ENCODE measurements at regions not wholly inside any gene's neighbourhood (a gene's known extent, or its start where the extent isn't known, plus 50 kb on each side); places are given as distances from the start of the nearest gene placed in this dataset.

GRCh38 chrX:42129022-42129940 is 205.9 kb upstream of the CASK start:
- no peaks in the 10 kb centered on the region for H3K36me3 ChIP-seq (ENCODE audit: control insufficient read depth, insufficient read depth, low read length)
- no peak overlapping the region for H3K4me3 ChIP-seq (ENCODE audit: low read depth, low read length)
- no peak for TF ChIP-seq CTCF (IDR thresholded peaks at IDR 0.05; ENCODE audit: insufficient read depth, low read depth, low read length)
- ChIA-PET CTCF (no interaction called here), POLR2A (no interaction called here)
- no peaks in the 10 kb centered on the region for H3K27me3 ChIP-seq (ENCODE audit: control insufficient read depth, insufficient read depth, low read length)
- no peak for DNase-seq (ENCODE audit: low read depth)

GRCh38 chrX:42128587-42128986 is 205.2 kb upstream of the CASK start:
- Histone ChIP-seq H3K36me3 (ENCODE audit: control insufficient read depth, insufficient read depth, low read length) (no peaks in the 10 kb centered on the region), H3K4me3 (ENCODE audit: low read depth, low read length) (no peak overlapping the region), H3K27me3 (ENCODE audit: control insufficient read depth, insufficient read depth, low read length) (no peaks in the 10 kb centered on the region)
- CTCF ChIA-PET = no interaction called here
- TF ChIP-seq CTCF (IDR thresholded peaks at IDR 0.05; ENCODE audit: insufficient read depth, low read depth, low read length) = no peak
- no peak for DNase-seq (ENCODE audit: low read depth)
- POLR2A ChIA-PET = no interaction called here

- no peak overlapping the region for H3K4me3 ChIP-seq (ENCODE audit: low read depth, low read length)
- TF ChIP-seq CTCF (IDR thresholded peaks at IDR 0.05; ENCODE audit: insufficient read depth, low read depth, low read length) = no peak
- ChIA-PET POLR2A (no interaction called here), CTCF (interaction anchor here (0.6 kb wide), 1 partner anchor 14 kb away, joined by 3 read pairs; no protein-coding TSS in a partner anchor)
- H3K36me3 ChIP-seq (ENCODE audit: control insufficient read depth, insufficient read depth, low read length) = no peaks in the 10 kb centered on the region
- DNase-seq (ENCODE audit: low read depth) = no peak
- H3K27me3 ChIP-seq (ENCODE audit: control insufficient read depth, insufficient read depth, low read length) = no peaks in the 10 kb centered on the region
Measured at GRCh38 chrX:42128020-42128419, 204.7 kb upstream of the CASK start.

GRCh38 chrX:42127563-42127962 is 204.2 kb upstream of the CASK start:
- POLR2A ChIA-PET = no interaction called here
- TF ChIP-seq CTCF (IDR thresholded peaks at IDR 0.05; ENCODE audit: insufficient read depth, low read depth, low read length) = no peak
- no peak for DNase-seq (ENCODE audit: low read depth)
- CTCF ChIA-PET = interaction anchor here (0.6 kb wide), 1 partner anchor 15 kb away, joined by 3 read pairs; no protein-coding TSS in a partner anchor
- H3K4me3 ChIP-seq (ENCODE audit: low read depth, low read length) = no peak overlapping the region
- no peaks in the 10 kb centered on the region for H3K27me3 ChIP-seq (ENCODE audit: control insufficient read depth, insufficient read depth, low read length)
- H3K36me3 ChIP-seq (ENCODE audit: control insufficient read depth, insufficient read depth, low read length) = no peaks in the 10 kb centered on the region

GRCh38 chrX:42123369-42123768 is 200.0 kb upstream of the CASK start:
- DNase-seq (ENCODE audit: low read depth) = no peak
- Histone ChIP-seq H3K4me3 (ENCODE audit: low read depth, low read length) (no peak overlapping the region), H3K27me3 (ENCODE audit: control insufficient read depth, insufficient read depth, low read length) (no peaks in the 10 kb centered on the region), H3K36me3 (ENCODE audit: control insufficient read depth, insufficient read depth, low read length) (no peaks in the 10 kb centered on the region)
- CTCF ChIA-PET = no interaction called here
- no peak for TF ChIP-seq CTCF (IDR thresholded peaks at IDR 0.05; ENCODE audit: insufficient read depth, low read depth, low read length)
- POLR2A ChIA-PET = no interaction called here

Measured in BJ (cell line).